ENCODE measurements at regions not wholly inside any gene's neighbourhood (a gene's known extent, or its start where the extent isn't known, plus 50 kb on each side); places are given as distances from the start of the nearest gene placed in this dataset.

DNA sequence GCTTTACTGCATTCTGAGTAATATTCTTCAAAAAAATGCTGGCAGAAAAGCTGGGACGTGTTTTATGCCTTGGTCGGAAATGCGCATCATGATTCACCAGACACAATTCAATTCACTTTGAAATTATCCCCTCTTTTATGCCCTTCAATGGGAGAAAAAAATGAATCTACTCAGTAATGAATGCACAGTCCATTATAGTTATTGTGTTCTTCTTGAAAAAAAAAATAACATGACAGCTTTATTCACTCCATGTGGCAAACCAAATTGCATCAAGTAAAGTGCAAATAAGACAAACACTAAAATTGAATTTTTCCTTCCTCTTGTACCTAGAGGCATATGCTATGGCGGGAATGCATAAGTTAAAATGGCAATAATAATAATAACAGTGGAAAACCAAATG is 159.4 kb upstream of the IFNG-AS1 start:
- Histone ChIP-seq H3K4me3 (ENCODE audit: insufficient read depth, low read length, poor library complexity, severe bottlenecking) (no peak overlapping the region), H3K9me2 (replicated peaks; ENCODE audit: insufficient read depth, low read length) (no peaks in the 10 kb centered on the region), H3K4me2 (ENCODE audit: low read depth, low read length, poor library complexity, severe bottlenecking) (no peak overlapping the region), H2AFZ (ENCODE audit: low read depth, low read length, severe bottlenecking) (no peak overlapping the region), H3K9me3 (ENCODE audit: insufficient read depth, low read length) (no peaks in the 10 kb centered on the region), H3K27ac (ENCODE audit: low read depth, low read length) (no peak overlapping the region), H3K9ac (ENCODE audit: low read length) (no peak overlapping the region), H3K79me2 (ENCODE audit: insufficient read depth, low read length) (no peaks in the 10 kb centered on the region), H3F3A (ENCODE audit: insufficient read depth) (no peaks in the 10 kb centered on the region), H4K20me1 (ENCODE audit: low read depth, low read length) (no peaks in the 10 kb centered on the region), H3K36me3 (ENCODE audit: low read length) (no peaks in the 10 kb centered on the region), H3K27me3 (ENCODE audit: low read length) (no peaks in the 10 kb centered on the region)
- TF ChIP-seq, protein P1, sequence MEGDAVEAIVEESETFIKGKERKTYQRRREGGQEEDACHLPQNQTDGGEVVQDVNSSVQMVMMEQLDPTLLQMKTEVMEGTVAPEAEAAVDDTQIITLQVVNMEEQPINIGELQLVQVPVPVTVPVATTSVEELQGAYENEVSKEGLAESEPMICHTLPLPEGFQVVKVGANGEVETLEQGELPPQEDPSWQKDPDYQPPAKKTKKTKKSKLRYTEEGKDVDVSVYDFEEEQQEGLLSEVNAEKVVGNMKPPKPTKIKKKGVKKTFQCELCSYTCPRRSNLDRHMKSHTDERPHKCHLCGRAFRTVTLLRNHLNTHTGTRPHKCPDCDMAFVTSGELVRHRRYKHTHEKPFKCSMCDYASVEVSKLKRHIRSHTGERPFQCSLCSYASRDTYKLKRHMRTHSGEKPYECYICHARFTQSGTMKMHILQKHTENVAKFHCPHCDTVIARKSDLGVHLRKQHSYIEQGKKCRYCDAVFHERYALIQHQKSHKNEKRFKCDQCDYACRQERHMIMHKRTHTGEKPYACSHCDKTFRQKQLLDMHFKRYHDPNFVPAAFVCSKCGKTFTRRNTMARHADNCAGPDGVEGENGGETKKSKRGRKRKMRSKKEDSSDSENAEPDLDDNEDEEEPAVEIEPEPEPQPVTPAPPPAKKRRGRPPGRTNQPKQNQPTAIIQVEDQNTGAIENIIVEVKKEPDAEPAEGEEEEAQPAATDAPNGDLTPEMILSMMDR (IDR thresholded peaks at IDR 0.05; ENCODE audit: insufficient read depth, low read length, poor library complexity, severe bottlenecking) = no peak
- TF ChIP-seq EZH2phosphoT487 (conservative IDR thresholded peaks at IDR 0.05; ENCODE audit: low read length) = no peak

DNA sequence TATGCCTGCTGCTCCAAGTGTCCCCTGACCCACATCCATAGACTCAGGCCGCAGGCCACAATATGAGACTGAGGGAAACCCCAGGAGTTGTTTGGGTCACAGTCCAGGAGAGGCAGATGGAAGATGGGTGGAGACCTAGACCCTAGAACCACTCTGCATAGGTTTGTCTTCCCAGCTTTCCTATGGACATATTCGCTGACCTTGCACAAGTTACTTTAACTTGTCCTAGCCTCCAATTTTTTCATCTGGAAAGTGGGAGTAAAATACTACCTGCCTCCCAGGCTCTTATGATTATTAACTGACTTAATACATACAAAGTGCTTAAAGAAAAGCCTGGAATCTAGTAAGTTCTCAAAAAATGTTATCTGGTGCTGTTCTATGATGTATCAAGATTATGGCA is 157.1 kb upstream of the IFNG-AS1 start:
- Histone ChIP-seq H2AFZ (ENCODE audit: low read depth, low read length, severe bottlenecking) (no peak overlapping the region), H3K79me2 (ENCODE audit: insufficient read depth, low read length) (no peaks in the 10 kb centered on the region), H3K27me3 (ENCODE audit: low read length) (no peaks in the 10 kb centered on the region), H3K9me3 (ENCODE audit: insufficient read depth, low read length) (no peaks in the 10 kb centered on the region), H3K4me2 (ENCODE audit: low read depth, low read length, poor library complexity, severe bottlenecking) (no peak overlapping the region), H3K9ac (ENCODE audit: low read length) (no peak overlapping the region), H3K36me3 (ENCODE audit: low read length) (no peaks in the 10 kb centered on the region), H3K4me3 (ENCODE audit: insufficient read depth, low read length, poor library complexity, severe bottlenecking) (no peak overlapping the region), H4K20me1 (ENCODE audit: low read depth, low read length) (no peaks in the 10 kb centered on the region), H3K27ac (ENCODE audit: low read depth, low read length) (no peak overlapping the region), H3K9me2 (replicated peaks; ENCODE audit: insufficient read depth, low read length) (no peaks in the 10 kb centered on the region), H3F3A (ENCODE audit: insufficient read depth) (no peaks in the 10 kb centered on the region)
- TF ChIP-seq EZH2phosphoT487 (conservative IDR thresholded peaks at IDR 0.05; ENCODE audit: low read length) = no peak
- TF ChIP-seq, protein P1 (IDR thresholded peaks at IDR 0.05; ENCODE audit: insufficient read depth, low read length, poor library complexity, severe bottlenecking) = no peak

DNA sequence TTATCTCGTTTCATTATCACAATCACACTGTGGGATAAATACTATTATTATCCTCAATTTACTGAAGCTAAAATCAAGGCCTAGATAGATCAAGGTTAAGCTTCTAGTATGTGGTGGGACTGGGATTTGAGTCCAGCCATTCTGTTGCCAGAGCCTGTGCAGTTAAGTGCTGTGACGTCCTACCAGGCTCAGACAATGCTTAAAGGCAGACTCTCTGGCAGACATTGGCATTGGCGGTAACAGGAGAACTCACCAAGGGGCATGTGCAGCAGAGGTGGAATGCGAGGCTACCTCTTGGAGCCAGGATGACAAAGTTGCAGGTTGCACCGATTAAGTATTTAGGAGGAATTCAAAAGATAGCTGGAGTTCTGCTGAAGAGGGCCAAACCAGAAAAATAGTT is 155.6 kb upstream of the IFNG-AS1 start:
- TF ChIP-seq, protein P1 (IDR thresholded peaks at IDR 0.05; ENCODE audit: insufficient read depth, low read length, poor library complexity, severe bottlenecking) = no peak
- TF ChIP-seq EZH2phosphoT487 (conservative IDR thresholded peaks at IDR 0.05; ENCODE audit: low read length) = no peak
- Histone ChIP-seq H3K36me3 (ENCODE audit: low read length) (no peaks in the 10 kb centered on the region), H3K9me3 (ENCODE audit: insufficient read depth, low read length) (no peaks in the 10 kb centered on the region)

More for the DNA sequence above, 155.6 kb upstream of the IFNG-AS1 start:
- Histone ChIP-seq H3K27me3 (ENCODE audit: low read length) (no peaks in the 10 kb centered on the region), H3K79me2 (ENCODE audit: insufficient read depth, low read length) (no peaks in the 10 kb centered on the region), H3K9me2 (replicated peaks; ENCODE audit: insufficient read depth, low read length) (no peaks in the 10 kb centered on the region), H3K9ac (ENCODE audit: low read length) (no peak overlapping the region), H2AFZ (ENCODE audit: low read depth, low read length, severe bottlenecking) (no peak overlapping the region), H3F3A (ENCODE audit: insufficient read depth) (no peaks in the 10 kb centered on the region), H3K27ac (ENCODE audit: low read depth, low read length) (no peak overlapping the region), H3K4me2 (ENCODE audit: low read depth, low read length, poor library complexity, severe bottlenecking) (no peak overlapping the region), H3K4me3 (ENCODE audit: insufficient read depth, low read length, poor library complexity, severe bottlenecking) (no peak overlapping the region), H4K20me1 (ENCODE audit: low read depth, low read length) (no peaks in the 10 kb centered on the region)

Data from SU-DHL-6 (cell line).